ENCODE measurements at regions not wholly inside any gene's neighbourhood (a gene's known extent, or its start where the extent isn't known, plus 50 kb on each side); places are given as distances from the start of the nearest gene placed in this dataset.

- 71% methylated on average over 5 of the region's 5 CpGs for WGBS (ENCODE audit: insufficient coverage, low coverage, low lambda C conversion rate, missing lambda C conversion rate)
- DNase-seq (no peak), ATAC-seq (no peak)
- Histone ChIP-seq H3K36me3 (no peaks in the 10 kb centered on the region), H3K4me3 (no peak overlapping the region), H3K27ac (no peak overlapping the region), H3K9me3 (no peaks in the 10 kb centered on the region), H3K4me1 (no peaks in the 10 kb centered on the region), H3K27me3 (no peaks in the 10 kb centered on the region)
- intact Hi-C loops (cut with DNase I) = no loop called here
- TF ChIP-seq POLR2A (IDR thresholded peaks at IDR 0.05) (no peak), CTCF (IDR thresholded peaks at IDR 0.05) (no peak)
Observed at GRCh38 chr2:204416236-204416635, 129.0 kb upstream of the PARD3B start.

- no peak for ATAC-seq
- Histone ChIP-seq H3K4me3 (no peak overlapping the region), H3K36me3 (no peaks in the 10 kb centered on the region), H3K4me1 (no peaks in the 10 kb centered on the region), H3K27ac (no peak overlapping the region), H3K27me3 (no peaks in the 10 kb centered on the region), H3K9me3 (no peaks in the 10 kb centered on the region)
- TF ChIP-seq CTCF (IDR thresholded peaks at IDR 0.05) (no peak), POLR2A (IDR thresholded peaks at IDR 0.05) (no peak)
- intact Hi-C loops (cut with DNase I) = no loop called here
- no peak for DNase-seq
- 80% methylated on average over 1 of the region's 1 CpG for WGBS (ENCODE audit: insufficient coverage, low coverage, low lambda C conversion rate, missing lambda C conversion rate)
Observed at GRCh38 chr2:204425821-204426220, 119.5 kb upstream of the PARD3B start.

GRCh38 chr2:204428675-204429074 is 116.6 kb upstream of the PARD3B start:
- Histone ChIP-seq H3K4me1 (no peaks in the 10 kb centered on the region), H3K27ac (no peak overlapping the region), H3K27me3 (no peaks in the 10 kb centered on the region), H3K9me3 (no peaks in the 10 kb centered on the region), H3K4me3 (no peak overlapping the region), H3K36me3 (no peaks in the 10 kb centered on the region)
- intact Hi-C loops (cut with DNase I) = no loop called here
- no peak for DNase-seq
- TF ChIP-seq CTCF (IDR thresholded peaks at IDR 0.05) (no peak), POLR2A (IDR thresholded peaks at IDR 0.05) (no peak)
- no peak for ATAC-seq

- intact Hi-C loops (cut with DNase I) = no loop called here
- no peaks in the 10 kb centered on the region for H3K9me3 ChIP-seq
- no peak for ATAC-seq
Observed at GRCh38 chr2:204431529-204431928, 113.7 kb upstream of the PARD3B start.

More at GRCh38 chr2:204431529-204431928, 113.7 kb upstream of the PARD3B start:
- no peak for TF ChIP-seq POLR2A (IDR thresholded peaks at IDR 0.05)
- TF ChIP-seq CTCF (IDR thresholded peaks at IDR 0.05) = no peak
- Histone ChIP-seq H3K36me3 (no peaks in the 10 kb centered on the region), H3K4me3 (no peak overlapping the region), H3K4me1 (no peaks in the 10 kb centered on the region), H3K27me3 (no peaks in the 10 kb centered on the region), H3K27ac (no peak overlapping the region)
- DNase-seq = no peak
- 90% methylated on average over 1 of the region's 1 CpG for WGBS (ENCODE audit: insufficient coverage, low coverage, low lambda C conversion rate, missing lambda C conversion rate)

All from right lobe of liver (tissue), 6 donors.